ENCODE measurements at regions not wholly inside any gene's neighbourhood (a gene's known extent, or its start where the extent isn't known, plus 50 kb on each side); places are given as distances from the start of the nearest gene placed in this dataset.

DNA sequence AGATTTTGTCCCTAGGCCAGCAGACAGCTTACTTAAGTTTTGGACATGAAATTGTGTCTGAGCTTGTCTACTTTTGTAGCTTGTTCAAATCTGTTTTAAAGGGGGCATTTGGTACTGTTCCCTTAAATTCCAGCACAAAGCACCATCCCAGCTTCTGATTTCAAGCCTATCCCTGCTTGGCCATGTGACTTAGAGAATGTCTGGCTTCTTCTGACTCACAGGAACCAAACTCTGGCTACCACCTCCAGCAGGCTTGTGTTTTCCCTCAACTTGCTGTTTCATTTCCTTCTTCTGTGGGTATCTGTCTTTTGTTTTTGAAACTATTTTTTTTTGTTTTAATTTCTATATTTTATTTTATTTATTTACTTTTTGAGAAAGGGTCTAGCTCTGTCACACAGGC lies 97.9 kb upstream of the FZD8 start:
- Histone ChIP-seq H3K9me3 (no peaks in the 10 kb centered on the region), H3K27me3 (no peaks in the 10 kb centered on the region), H3K27ac (no peak overlapping the region), H3K4me3 (no peak overlapping the region), H3K36me3 (no peaks in the 10 kb centered on the region), H3K4me1 (peaks cover 0 to 6% (median 0%) of the 10 kb centered on the region in 4 donors)
- no peak for DNase-seq
- intact Hi-C loops (cut with DNase I) = no loop called here
- TF ChIP-seq EP300 (IDR thresholded peaks at IDR 0.05) (no peak), POLR2AphosphoS5 (IDR thresholded peaks at IDR 0.05) (no peak), POLR2A (IDR thresholded peaks at IDR 0.05) (no peak)
- TF ChIP-seq, protein P1, sequence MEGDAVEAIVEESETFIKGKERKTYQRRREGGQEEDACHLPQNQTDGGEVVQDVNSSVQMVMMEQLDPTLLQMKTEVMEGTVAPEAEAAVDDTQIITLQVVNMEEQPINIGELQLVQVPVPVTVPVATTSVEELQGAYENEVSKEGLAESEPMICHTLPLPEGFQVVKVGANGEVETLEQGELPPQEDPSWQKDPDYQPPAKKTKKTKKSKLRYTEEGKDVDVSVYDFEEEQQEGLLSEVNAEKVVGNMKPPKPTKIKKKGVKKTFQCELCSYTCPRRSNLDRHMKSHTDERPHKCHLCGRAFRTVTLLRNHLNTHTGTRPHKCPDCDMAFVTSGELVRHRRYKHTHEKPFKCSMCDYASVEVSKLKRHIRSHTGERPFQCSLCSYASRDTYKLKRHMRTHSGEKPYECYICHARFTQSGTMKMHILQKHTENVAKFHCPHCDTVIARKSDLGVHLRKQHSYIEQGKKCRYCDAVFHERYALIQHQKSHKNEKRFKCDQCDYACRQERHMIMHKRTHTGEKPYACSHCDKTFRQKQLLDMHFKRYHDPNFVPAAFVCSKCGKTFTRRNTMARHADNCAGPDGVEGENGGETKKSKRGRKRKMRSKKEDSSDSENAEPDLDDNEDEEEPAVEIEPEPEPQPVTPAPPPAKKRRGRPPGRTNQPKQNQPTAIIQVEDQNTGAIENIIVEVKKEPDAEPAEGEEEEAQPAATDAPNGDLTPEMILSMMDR (IDR thresholded peaks at IDR 0.05) = no peak

DNA sequence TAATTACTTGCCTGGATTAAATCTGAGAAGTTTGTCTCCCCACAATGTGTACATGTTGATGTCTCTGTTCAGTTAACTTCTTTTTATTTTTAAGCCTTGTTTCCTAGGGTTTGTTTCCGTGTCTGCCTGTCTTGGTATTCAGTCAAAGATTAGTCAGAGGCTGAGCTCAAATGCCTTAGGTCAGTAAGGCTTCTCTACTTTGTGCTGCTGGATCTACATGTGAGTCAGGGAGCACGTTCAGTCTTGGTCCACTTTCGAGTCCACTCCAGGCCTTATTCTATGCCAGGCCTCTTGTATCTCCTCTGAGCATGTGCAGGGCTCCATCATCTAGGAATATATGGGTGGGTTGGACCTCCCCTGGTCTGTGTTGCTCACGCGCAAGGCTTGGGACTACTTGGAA lies 93.3 kb upstream of the FZD8 start:
- Histone ChIP-seq H3K4me1 (no peaks in the 10 kb centered on the region), H3K9me3 (no peaks in the 10 kb centered on the region), H3K27me3 (no peaks in the 10 kb centered on the region), H3K27ac (no peak overlapping the region), H3K4me3 (no peak overlapping the region), H3K36me3 (no peaks in the 10 kb centered on the region)
- no peak for DNase-seq
- 83 to 88% methylated on average over 5 of the region's 5 CpGs for WGBS, 2 donors
- TF ChIP-seq POLR2A (IDR thresholded peaks at IDR 0.05) (no peak), EP300 (IDR thresholded peaks at IDR 0.05) (no peak), POLR2AphosphoS5 (IDR thresholded peaks at IDR 0.05) (no peak)
- TF ChIP-seq, protein P1 (IDR thresholded peaks at IDR 0.05) = no peak
- intact Hi-C loops (cut with DNase I) = no loop called here

DNA sequence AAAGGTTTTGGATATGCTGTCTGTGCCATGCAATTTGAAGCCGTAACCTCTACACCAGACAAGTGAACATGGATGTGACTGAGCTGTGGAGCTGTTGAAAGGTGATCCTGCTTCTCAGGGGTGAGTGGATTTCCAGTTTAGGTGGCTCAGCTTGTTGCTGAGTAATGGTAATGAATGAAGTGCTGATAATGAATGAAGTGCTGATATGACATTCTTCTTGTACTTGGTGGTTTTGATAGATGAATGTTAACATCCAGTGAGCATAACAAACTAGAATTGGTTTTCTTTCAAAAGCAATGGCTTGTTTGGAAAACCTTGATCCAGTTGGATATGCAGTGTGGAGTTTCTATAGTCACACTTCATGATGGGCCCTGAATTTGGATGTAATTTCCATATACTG lies 89.7 kb upstream of the FZD8 start:
- no peak overlapping the region for H3K27ac ChIP-seq
- no peaks in the 10 kb centered on the region for H3K27me3 ChIP-seq
- intact Hi-C loops (cut with DNase I) = no loop called here
- peaks cover 0 to 19% (median 16%) of the 10 kb centered on the region in 4 donors for H3K4me1 ChIP-seq
- H3K9me3 ChIP-seq = no peaks in the 10 kb centered on the region
- DNase-seq = no peak
- no peaks in the 10 kb centered on the region for H3K36me3 ChIP-seq
- 94 to 97% methylated on average over 1 of the region's 1 CpG for WGBS, 2 donors
- TF ChIP-seq, protein P1 (IDR thresholded peaks at IDR 0.05) = no peak
- TF ChIP-seq POLR2A (IDR thresholded peaks at IDR 0.05) = no peak
- no peak for TF ChIP-seq POLR2AphosphoS5 (IDR thresholded peaks at IDR 0.05)
- TF ChIP-seq EP300 (IDR thresholded peaks at IDR 0.05) = no peak
- no peak overlapping the region for H3K4me3 ChIP-seq

DNA sequence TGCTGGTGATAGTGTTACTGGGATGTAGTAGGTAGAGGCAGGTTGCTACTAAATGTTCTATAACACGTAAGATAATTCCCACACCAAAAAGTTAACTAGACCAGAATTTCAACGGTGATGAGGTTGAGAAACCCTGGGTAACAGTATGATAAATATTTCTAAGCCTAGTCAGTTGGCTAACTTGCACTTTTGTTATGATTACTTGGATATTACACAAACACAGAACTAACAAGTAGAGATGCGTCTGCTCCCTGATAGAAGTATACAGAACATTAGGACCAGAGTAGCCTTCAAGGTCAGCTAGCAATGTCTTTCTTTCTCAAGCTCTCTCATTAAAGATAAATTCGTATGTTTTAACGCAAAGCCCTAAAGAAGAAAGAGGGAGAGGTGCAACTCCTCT lies 86.2 kb upstream of the FZD8 start:
- no peaks in the 10 kb centered on the region for H3K9me3 ChIP-seq
- 58 to 65% methylated on average over 5 of the region's 5 CpGs for WGBS, 2 donors
- H3K27ac ChIP-seq = peak overlapping the region in 3 of 4 donors; percentile 30 to 72 (median 65)
- H3K4me3 ChIP-seq = no peak overlapping the region
- no peak for DNase-seq
- peaks cover 0 to 27% (median 24%) of the 10 kb centered on the region in 4 donors for H3K4me1 ChIP-seq
- TF ChIP-seq, protein P1 (IDR thresholded peaks at IDR 0.05) = no peak
- TF ChIP-seq EP300 (IDR thresholded peaks at IDR 0.05) = no peak
- no peak for TF ChIP-seq POLR2AphosphoS5 (IDR thresholded peaks at IDR 0.05)
- TF ChIP-seq POLR2A (IDR thresholded peaks at IDR 0.05) = no peak
- intact Hi-C loops (cut with DNase I) = loop anchor here (5.0 kb wide), 2 partner anchors 164 to 389 kb away; no protein-coding TSS in a partner anchor
- H3K27me3 ChIP-seq = no peaks in the 10 kb centered on the region
- H3K36me3 ChIP-seq = no peaks in the 10 kb centered on the region

DNA sequence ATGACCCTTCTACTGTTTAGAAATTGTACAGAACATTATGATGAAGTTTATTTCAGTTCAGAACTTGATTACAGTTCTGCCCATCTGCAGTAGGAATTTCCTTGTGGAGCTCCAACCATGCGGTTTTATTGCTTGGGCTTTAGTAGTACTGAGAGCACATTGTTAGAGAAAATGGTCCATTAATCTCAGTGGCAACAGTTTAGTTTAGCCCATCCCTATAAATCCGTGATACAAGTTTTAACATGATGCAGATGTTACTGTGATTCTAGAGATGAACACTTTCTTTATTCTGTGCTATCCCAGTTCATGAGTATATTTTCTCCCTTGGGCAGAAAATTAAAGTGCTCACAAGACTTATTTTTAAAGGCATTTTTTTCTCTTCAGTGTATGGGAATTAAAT lies 84.8 kb upstream of the FZD8 start:
- TF ChIP-seq, protein P1 (IDR thresholded peaks at IDR 0.05) = no peak
- peak; percentile 76 to 92 (median 85) for TF ChIP-seq POLR2AphosphoS5 (IDR thresholded peaks at IDR 0.05)
- peak in 3 of 4 donors; percentile 26 to 78 (median 38) for TF ChIP-seq EP300 (IDR thresholded peaks at IDR 0.05)
- Histone ChIP-seq H3K27ac (peak overlapping the region in 3 of 4 donors; percentile 65 to 75 (median 72)), H3K4me3 (no peak overlapping the region), H3K4me1 (peaks cover 0 to 27% (median 24%) of the 10 kb centered on the region in 4 donors), H3K9me3 (no peaks in the 10 kb centered on the region), H3K36me3 (no peaks in the 10 kb centered on the region), H3K27me3 (no peaks in the 10 kb centered on the region)
- WGBS, 2 donors = 13 to 55% methylated on average over 2 of the region's 2 CpGs
- intact Hi-C loops (cut with DNase I) = loop anchor here (2.0 to 5.0 kb wide), 3 partner anchors 84 to 390 kb away; partner anchors contain the start of gene FZD8
- DNase-seq = no peak
